Choroid plexus epithelial cell (primary cell): ENCODE measurements at regions not wholly inside any gene's neighbourhood (a gene's known extent, or its start where the extent isn't known, plus 50 kb on each side); places are given as distances from the start of the nearest gene placed in this dataset.

ENCODE experiments used
- DNase-seq: peaks from one replicate; pipeline ENCODE4 v3.0.0-alpha.2; 2010; ENCODE audit warnings: low read depth
- H3K4me3 ChIP-seq: 2 replicates; pipeline ENCODE4 v1.5.1; 2011; ENCODE audit warnings: low read depth, mild to moderate bottlenecking, control low read depth, low read length, moderate library complexity
- CTCF ChIP-seq: conservative IDR thresholded peaks from 2 replicates; pipeline ENCODE4 v1.5.1; 2011; ENCODE audit warnings: low read depth, mild to moderate bottlenecking, control low read depth, inconsistent platforms, low read length, moderate library complexity

GRCh38 chr6:164331026-164331425 is 916.5 kb downstream of the QKI start:
- no peak for TF ChIP-seq CTCF
- no peak overlapping the region for H3K4me3 ChIP-seq
- DNase-seq: no peak

- no peak for TF ChIP-seq CTCF
- no peak for DNase-seq
- no peak overlapping the region for H3K4me3 ChIP-seq
Measured at GRCh38 chr6:164325168-164325567, 910.6 kb downstream of the QKI start.

DNA sequence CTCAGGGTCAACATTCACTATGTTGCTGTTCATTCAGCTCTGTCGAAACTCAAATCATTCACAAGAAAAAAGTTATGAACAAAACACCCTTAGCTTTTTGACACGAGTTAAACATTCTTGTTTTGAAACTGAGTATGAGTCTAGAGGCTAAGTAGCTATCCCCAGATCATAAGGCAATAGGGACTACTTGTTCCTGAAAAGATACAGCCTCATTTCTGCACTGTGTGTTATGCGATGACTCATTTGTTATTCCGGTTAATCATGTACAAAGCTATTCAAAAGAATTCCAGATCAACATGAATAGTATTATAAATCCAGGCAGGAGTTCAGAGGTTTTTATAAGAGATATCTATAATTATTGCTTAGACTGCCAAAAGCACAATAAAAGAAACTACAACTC is 908.0 kb downstream of the QKI start:
- DNase-seq: peak; percentile 95
- TF ChIP-seq CTCF: no peak
- no peak overlapping the region for H3K4me3 ChIP-seq

GRCh38 chr6:164321297-164321696 is 906.8 kb downstream of the QKI start:
- no peak for DNase-seq
- H3K4me3 ChIP-seq: no peak overlapping the region
- no peak for TF ChIP-seq CTCF

GRCh38 chr6:164315376-164315775 is 900.9 kb downstream of the QKI start:
- TF ChIP-seq CTCF: no peak
- no peak for DNase-seq
- H3K4me3 ChIP-seq: no peak overlapping the region

DNA sequence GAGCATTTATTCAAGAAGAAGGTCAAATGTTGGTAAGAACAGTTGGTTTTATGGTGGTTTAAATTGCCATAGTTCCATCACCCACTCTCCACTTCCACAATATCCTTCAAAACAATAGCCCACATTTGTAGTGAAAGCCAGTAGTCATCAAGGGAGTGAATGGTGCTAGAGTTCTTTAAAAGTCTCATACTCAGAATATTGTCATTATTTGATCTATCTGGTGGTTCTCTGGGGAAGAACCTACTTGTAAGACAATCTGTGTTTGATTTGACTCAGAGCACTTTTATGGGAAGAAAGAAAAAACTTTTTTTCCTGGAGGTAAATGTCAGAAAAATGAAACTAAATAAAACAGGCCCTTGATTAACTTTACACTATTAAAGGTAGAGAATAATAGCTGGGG is 893.8 kb downstream of the QKI start:
- no peak for TF ChIP-seq CTCF
- no peak for DNase-seq
- no peak overlapping the region for H3K4me3 ChIP-seq

DNA sequence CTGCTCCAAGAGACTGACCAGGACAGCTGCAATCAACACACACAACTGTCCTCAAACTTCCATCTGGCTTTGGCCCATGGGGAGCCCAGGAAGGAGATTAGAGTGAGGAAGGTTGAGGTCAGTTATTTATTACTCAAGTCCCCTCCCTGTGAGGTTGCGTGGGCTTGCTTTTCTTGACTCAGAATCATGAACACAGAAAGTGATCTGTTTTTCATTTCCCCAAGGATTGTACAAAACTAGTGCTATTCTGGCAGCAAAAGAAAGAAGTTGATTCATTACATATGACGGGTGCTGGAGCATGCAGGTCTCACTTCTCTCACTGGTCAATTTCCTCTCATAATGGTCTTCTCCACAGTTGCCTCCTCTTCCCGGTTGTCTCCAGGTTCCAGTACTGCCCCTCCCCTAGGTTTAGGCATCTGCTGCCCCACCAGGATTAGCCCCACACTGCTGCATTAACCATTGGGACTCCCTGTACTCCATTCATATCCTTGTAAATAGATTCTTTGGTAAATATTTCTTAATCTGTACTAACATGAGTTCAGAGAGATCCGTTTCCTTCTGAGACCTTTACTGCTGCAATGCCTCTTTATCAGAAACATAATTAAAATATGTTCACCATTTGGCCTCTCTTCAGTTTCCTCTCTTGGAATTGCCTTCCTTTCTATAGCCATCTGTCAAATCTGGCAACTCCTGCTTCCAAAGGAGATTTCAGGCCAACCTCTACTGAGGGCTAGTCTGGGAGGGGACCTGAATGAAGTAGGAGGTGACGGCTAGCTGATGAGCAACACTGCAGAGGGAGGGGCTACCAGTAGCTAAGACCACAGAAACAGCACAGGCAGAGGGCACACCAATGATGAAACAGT is 888.8 kb downstream of the QKI start:
- H3K4me3 ChIP-seq: no peak overlapping the region
- DNase-seq: peak; percentile 42
- TF ChIP-seq CTCF: no peak
